Stimulated activated naive CD8-positive, alpha-beta T cell treated with anti-CD3 and anti-CD28 coated beads, Interleukin-15, Interleukin-2, amounts not matched to agents 100 ng/mL and 50 ng/mL, for 24 hours (primary cell): ENCODE measurements at regions not wholly inside any gene's neighbourhood (a gene's known extent, or its start where the extent isn't known, plus 50 kb on each side); places are given as distances from the start of the nearest gene placed in this dataset.

ENCODE experiments used
- H3K27ac Mint-ChIP-seq: one replicate; pipeline ENCODE4 v1.8.0; 2021; ENCODE audit warnings: mild to moderate bottlenecking, mixed read lengths
- H3K27me3 Mint-ChIP-seq: one replicate; pipeline ENCODE4 v1.8.0; 2021; ENCODE audit warnings: mixed read lengths
- H3K36me3 Mint-ChIP-seq: one replicate; pipeline ENCODE4 v1.8.0; 2021; ENCODE audit warnings: low read depth, mixed read lengths
- H3K4me1 Mint-ChIP-seq: one replicate; pipeline ENCODE4 v1.8.0; 2021; ENCODE audit warnings: low read depth, mixed read lengths
- H3K4me3 Mint-ChIP-seq: one replicate; pipeline ENCODE4 v1.8.0; 2021; ENCODE audit warnings: mild to moderate bottlenecking, mixed read lengths
- H3K9me3 Mint-ChIP-seq: one replicate; pipeline ENCODE4 v1.8.0; 2021; ENCODE audit warnings: mixed read lengths

DNA sequence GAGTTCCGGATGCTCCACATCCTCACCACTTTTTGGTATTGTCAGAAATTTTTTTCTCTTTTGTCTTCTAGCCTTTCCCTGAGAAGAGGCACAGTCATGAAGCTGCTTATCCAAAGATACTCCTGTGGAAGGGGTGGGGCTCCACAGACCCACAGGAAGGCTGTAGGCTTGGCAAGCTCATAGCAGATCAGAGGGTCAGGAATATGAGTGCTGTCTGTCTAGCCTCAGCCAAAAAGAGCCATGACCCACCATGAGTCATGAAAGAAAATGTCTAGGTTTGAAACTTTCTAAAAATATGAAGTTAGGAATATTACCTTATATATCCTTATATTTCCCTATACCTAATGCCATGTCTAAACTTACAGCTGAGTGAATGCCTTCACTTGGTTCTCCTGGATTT lies 118.2 kb upstream of the THBS1 start:
- Mint-ChIP-seq H3K36me3 (no peaks in the 10 kb centered on the region), H3K27ac (no peak overlapping the region), H3K27me3 (no peaks in the 10 kb centered on the region), H3K4me3 (no peak overlapping the region), H3K4me1 (no peaks in the 10 kb centered on the region), H3K9me3 (no peaks in the 10 kb centered on the region)

DNA sequence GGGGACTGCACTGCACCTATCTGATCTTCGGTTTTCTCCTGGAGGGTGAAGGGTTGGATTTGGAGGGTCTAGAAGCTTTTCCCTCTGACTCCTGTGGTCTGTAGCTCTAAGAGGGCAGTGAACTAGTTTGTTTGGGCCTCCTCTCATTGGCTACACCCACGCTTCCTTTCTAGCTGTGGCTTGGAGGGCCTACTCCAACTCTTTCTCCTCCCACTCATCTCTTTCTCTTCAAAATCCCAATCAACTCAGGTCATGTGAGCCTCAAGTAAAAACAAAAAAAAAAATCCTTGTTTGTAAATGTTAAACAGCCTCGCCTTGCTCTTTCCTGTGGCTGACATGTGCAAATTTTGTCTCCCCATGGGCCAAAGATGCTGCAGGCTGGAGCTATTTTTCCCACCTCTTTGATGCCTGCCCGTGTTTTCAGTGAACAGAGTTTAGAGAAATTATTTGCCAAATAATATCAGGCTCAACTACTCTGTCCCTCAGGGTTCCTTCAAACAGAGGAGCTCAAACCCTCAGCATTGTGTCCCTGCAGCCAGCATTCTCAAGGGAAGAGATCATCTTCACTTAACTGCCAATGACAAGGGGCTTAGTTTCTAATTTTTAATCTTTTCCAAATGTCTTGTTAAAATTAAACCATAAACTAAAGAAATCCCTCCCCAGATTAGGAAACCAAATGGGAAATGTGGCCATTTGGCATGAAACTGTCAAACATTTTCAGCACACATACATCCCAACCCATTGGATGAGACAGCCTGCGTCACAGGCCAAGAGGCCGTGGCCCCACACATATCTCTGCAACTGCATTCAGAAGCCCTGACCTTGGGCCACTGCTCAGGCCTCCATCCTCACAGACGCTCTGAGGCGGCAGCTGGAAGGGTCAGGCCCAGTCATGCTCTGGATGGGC lies 114.8 kb upstream of the THBS1 start:
- Mint-ChIP-seq H3K27ac (no peak overlapping the region), H3K27me3 (peaks cover 6% of the 10 kb centered on the region), H3K4me1 (no peaks in the 10 kb centered on the region)

DNA sequence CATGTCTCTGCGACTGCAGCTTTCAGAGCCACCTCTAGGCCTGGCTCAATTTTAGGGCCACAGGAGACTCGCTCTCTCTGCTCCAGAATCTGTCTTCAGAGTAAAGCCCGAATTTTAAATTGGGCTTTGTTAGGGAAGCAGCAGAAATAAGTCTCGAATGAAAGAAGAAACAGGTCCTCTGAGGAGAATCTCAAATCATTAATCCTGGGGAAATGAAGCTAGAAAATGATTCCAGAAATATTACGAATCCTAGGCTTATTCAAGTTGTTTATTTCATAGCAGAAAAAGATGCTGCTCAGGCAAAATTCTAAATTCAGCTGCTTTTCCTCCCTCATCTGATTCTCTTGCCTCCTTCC lies 114.2 kb upstream of the THBS1 start:
- Mint-ChIP-seq H3K27me3 (peaks cover 6% of the 10 kb centered on the region), H3K27ac (no peak overlapping the region), H3K4me1 (no peaks in the 10 kb centered on the region), H3K9me3 (no peaks in the 10 kb centered on the region), H3K4me3 (no peak overlapping the region), H3K36me3 (no peaks in the 10 kb centered on the region)

More for the DNA sequence above, 114.8 kb upstream of the THBS1 start:
- H3K36me3 Mint-ChIP-seq, result no peaks in the 10 kb centered on the region
- no peaks in the 10 kb centered on the region for H3K9me3 Mint-ChIP-seq
- no peak overlapping the region for H3K4me3 Mint-ChIP-seq

DNA sequence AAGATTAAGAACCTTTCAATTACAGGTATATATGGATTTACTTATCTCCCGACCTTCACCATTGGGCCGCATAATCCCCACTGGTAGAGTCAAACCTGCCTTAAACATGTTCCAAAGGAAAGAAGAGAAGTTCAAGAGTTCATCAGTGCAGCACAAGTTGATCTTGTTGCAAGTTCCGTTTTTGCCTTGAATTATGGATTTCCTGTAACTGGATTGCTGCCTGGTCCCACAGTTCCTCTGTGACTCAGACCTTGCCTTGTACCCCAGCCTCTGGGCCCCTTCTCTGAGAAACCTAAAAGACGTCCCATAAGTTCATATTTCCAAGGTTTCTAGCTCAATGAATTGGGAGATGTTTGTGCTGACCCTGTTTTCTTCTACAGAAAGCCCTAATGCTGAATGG lies 112.5 kb upstream of the THBS1 start:
- H3K4me1 Mint-ChIP-seq, result no peaks in the 10 kb centered on the region
- no peaks in the 10 kb centered on the region for H3K9me3 Mint-ChIP-seq
- no peak overlapping the region for H3K4me3 Mint-ChIP-seq
- H3K27ac Mint-ChIP-seq, result no peak overlapping the region
- peaks cover 6% of the 10 kb centered on the region for H3K27me3 Mint-ChIP-seq
- no peaks in the 10 kb centered on the region for H3K36me3 Mint-ChIP-seq

DNA sequence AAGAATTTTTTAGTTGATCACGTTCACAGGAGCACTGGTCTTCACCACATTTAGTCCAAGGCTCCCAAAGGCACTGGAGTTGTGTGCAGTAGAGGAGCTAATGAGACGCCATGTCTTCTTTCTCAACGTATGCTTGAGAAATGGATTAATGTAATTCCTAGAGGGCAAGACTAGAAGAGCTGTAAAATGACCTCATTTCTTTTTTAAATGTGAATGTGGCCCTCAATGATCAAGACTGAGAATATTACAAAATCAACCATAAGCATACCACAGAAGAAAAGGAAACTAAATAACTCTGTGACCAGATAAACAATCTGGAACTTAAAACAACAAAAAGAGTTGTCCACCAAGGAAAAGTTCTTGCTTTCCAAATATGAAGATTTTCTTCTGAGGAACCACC lies 112.1 kb upstream of the THBS1 start:
- peaks cover 6% of the 10 kb centered on the region for H3K27me3 Mint-ChIP-seq
- no peaks in the 10 kb centered on the region for H3K36me3 Mint-ChIP-seq
- H3K4me1 Mint-ChIP-seq, result no peaks in the 10 kb centered on the region
- H3K9me3 Mint-ChIP-seq, result no peaks in the 10 kb centered on the region
- no peak overlapping the region for H3K27ac Mint-ChIP-seq
- no peak overlapping the region for H3K4me3 Mint-ChIP-seq

DNA sequence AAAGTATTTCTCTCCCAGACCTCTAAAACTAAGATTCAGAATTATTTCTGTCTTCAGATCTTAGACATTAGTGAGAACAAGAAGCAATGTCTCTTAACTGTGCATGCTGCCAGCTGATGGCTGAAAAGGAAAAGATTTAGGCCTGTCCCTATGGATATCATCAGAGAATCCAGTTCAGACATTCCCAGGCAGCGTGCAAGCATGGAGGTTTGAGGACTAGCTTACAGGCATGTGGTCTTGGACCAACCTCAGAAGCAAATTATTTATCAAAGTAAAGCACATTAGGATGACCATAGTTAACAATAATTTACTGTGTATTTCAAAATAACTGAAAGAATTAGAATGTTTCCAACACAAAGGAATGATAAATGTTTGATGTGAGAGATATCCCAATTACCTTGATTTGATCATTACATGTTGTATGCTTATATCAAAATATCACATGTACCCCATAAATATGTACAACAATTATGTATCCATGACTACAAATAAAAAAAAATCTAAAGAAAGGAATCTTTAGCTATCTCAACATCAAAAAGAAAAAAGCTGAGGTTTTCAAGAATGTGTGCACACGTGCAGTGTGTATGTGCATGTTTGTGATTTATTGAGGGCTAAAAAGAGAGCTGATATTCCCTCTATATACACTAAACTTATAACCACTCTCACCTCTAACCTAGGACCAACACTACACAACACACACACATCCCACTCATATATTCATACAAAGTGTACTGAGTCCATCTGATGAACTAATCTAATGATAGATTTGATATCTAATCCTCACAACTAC lies 108.9 kb upstream of the THBS1 start:
- H3K4me3 Mint-ChIP-seq, result no peak overlapping the region
- no peaks in the 10 kb centered on the region for H3K9me3 Mint-ChIP-seq
- no peaks in the 10 kb centered on the region for H3K36me3 Mint-ChIP-seq
- H3K27ac Mint-ChIP-seq, result no peak overlapping the region
- peaks cover 6% of the 10 kb centered on the region for H3K27me3 Mint-ChIP-seq
- H3K4me1 Mint-ChIP-seq, result no peaks in the 10 kb centered on the region

DNA sequence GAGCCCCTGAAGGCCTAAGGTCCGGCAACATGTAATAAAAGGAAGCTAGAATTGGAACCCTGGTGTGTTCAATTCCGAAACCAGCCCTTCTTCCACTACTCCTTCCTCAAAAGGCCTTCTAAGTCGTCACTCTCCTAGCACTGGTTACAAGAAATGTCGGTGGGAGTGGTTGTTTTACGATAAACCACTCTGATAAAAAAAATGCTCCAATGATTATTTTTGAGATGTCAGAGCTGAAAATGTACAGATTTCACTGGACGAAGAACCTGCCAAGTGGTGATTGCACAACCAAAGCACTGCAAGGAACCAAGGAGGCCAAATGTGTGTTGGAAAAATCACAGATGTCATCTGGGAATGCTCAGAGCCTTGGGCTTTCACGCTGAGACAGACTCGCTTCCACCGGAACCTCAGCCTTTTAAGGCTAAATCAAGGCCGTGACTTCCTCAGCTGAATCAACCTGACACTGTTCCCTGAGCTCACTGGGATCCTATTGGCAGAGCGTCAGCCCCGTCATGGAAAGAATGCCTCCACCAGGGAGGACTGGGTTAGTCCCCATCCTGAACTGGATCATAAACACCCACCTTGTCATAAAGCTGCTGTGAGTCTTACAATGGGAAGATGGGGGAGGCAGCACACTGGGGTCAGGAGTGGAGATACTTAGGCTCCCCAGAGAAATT lies 108.1 kb upstream of the THBS1 start:
- peaks cover 6% of the 10 kb centered on the region for H3K27me3 Mint-ChIP-seq
- no peak overlapping the region for H3K4me3 Mint-ChIP-seq
- H3K4me1 Mint-ChIP-seq, result no peaks in the 10 kb centered on the region
- no peak overlapping the region for H3K27ac Mint-ChIP-seq
- no peaks in the 10 kb centered on the region for H3K9me3 Mint-ChIP-seq
- no peaks in the 10 kb centered on the region for H3K36me3 Mint-ChIP-seq

DNA sequence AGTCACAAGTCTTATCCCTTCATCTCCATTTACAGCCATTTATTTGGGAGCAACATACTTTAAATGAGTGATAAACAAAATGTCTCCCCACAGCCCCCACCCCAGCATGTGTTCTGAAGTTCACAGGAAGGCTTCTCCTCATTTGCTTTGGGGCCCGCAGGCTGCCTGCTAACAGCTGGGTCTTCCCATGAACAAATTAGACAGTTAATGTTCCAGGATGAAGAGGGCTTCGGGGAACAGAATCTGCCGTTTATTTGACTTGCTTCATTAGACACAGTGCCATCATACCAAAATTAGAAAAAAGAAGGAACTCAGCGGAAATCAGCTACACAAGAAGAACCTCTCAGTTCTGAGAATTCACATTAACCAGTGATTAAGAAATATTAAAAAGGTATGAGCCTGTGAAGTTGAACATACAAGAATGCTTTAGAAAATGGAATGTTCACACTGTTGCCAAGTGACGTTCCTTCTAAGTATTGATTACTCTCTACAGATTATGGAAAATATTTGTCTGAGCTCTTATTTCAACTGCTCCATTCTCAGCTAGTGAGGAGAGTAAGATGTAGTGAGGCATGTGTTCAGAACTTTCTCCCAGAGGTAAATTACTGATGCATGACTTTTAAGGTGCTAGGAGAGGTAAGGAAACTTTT lies 107.5 kb upstream of the THBS1 start:
- no peak overlapping the region for H3K4me3 Mint-ChIP-seq
- no peak overlapping the region for H3K27ac Mint-ChIP-seq
- H3K27me3 Mint-ChIP-seq, result peaks cover 6% of the 10 kb centered on the region
- H3K9me3 Mint-ChIP-seq, result no peaks in the 10 kb centered on the region
- no peaks in the 10 kb centered on the region for H3K4me1 Mint-ChIP-seq
- no peaks in the 10 kb centered on the region for H3K36me3 Mint-ChIP-seq

DNA sequence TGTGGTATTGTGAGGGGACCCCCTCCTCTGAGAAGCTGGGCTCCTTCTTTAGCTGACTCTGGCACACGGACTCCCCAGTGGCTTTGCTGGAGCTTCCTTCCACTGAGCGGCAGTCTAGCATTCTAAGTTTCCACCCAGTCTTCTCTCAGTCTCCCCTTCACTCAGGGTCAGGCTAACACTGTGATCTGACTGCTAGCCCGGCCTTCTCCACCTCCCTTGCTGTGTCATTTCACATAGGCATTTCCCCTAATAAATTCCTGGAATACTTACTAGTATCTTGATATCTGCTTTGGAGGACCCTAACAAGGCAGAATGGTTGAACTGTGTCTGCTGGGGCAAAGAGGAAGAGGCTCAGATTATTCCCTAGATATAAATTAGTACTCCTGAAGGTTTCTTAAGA lies 106.2 kb upstream of the THBS1 start:
- Mint-ChIP-seq H3K36me3 (no peaks in the 10 kb centered on the region), H3K27me3 (peaks cover 6% of the 10 kb centered on the region), H3K4me3 (no peak overlapping the region), H3K9me3 (no peaks in the 10 kb centered on the region), H3K4me1 (no peaks in the 10 kb centered on the region), H3K27ac (no peak overlapping the region)

DNA sequence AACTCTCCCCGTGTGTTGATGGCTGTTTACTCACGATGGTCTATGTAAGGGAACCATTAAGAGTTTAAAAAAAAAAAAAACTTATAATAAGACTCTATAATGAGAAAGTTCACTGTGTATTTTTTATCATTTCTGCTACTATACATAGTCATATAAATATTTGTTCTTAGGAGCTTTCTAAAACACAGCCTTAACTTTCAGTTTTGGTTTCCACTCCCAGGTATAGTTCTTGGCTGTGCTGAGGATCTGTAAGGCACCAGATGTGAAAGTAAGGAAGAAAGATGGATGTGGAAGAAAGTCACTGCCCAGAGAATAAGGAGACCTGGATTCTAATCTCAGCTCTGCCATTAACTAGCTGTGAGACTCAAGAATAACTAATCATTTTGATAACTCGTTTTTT lies 101.9 kb upstream of the THBS1 start:
- Mint-ChIP-seq H3K36me3 (no peaks in the 10 kb centered on the region), H3K27ac (no peak overlapping the region), H3K4me3 (no peak overlapping the region), H3K27me3 (no peaks in the 10 kb centered on the region), H3K9me3 (no peaks in the 10 kb centered on the region), H3K4me1 (no peaks in the 10 kb centered on the region)

DNA sequence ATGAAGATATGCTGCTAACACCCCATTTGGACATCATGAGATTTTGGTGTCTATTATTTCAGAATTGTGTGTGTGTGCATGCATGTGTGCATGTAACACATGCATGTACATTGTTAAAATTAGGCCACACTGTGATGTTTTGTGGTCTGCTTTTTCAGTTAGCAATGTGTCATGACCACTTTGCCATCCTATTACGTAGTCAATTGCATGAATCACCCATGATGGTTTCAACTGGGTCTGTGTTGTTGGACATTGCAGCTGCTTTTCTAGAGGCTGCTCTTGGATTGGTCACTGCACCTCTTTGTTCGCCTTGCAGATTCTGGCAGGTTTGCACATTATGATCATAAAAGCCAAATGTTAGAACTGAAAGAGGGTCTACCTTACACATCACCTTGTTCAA lies 101.0 kb upstream of the THBS1 start:
- Mint-ChIP-seq H3K9me3 (no peaks in the 10 kb centered on the region), H3K27ac (no peak overlapping the region), H3K27me3 (no peaks in the 10 kb centered on the region), H3K36me3 (no peaks in the 10 kb centered on the region), H3K4me1 (no peaks in the 10 kb centered on the region), H3K4me3 (no peak overlapping the region)

DNA sequence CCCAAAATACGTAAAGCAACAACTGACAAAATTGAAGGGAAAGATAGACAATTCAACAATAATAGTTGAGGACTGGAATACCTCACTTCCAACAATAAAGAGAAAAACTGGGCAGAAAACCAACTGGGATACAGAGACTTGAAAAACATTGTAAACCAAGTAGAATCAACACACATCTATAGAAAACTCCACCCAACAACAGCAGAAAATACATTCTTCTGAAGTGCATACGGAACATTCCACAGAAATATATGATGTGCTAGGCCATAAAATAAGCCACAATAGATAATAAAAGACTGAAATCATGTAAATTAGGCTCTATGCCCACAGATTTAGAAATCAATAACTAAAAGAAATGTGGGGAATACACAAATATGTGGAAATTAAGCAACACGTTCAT lies 98.4 kb upstream of the THBS1 start:
- H3K4me1 Mint-ChIP-seq, result no peaks in the 10 kb centered on the region
- H3K27ac Mint-ChIP-seq, result no peak overlapping the region
- no peak overlapping the region for H3K4me3 Mint-ChIP-seq
- no peaks in the 10 kb centered on the region for H3K9me3 Mint-ChIP-seq
- H3K36me3 Mint-ChIP-seq, result no peaks in the 10 kb centered on the region
- no peaks in the 10 kb centered on the region for H3K27me3 Mint-ChIP-seq

DNA sequence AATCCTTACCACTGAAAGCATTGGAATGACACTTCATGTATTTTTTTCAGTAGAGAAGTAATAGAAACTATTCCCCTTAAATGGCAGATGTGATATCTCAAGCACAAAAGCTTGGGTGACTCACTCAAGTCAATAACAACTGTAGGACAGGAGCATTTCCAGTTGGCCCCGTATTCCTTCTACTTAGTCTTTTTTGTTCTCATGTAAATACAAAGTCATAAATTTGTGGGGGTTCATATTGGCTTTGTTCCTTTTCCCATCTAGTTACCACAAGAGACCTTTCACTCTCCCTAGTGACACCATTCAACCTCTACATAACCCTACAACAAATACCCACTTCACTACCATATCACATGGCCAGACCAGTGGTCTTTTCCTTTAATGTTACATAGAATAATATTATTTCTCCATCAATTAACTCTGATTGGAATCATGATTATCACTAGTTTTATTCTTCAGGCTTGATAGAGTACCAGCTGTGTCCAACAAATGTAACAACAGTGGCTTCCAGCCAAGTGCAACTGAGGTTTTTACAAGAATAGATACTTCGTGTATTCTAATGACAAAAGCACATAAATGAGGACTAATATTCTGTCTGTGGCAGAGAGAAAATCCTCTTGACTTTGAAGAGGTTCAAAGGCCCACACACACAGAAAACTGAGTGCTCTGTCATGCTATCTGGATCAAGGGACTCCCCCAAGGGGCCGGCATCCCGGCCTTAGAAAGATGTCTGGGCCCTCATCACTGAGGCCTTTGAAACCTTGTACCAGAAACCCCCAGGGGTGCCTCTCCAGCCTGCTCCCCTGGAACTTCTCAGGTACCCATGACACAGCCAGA lies 94.0 kb upstream of the THBS1 start:
- Mint-ChIP-seq H3K27me3 (no peaks in the 10 kb centered on the region), H3K27ac (no peak overlapping the region), H3K4me3 (no peak overlapping the region), H3K4me1 (no peaks in the 10 kb centered on the region), H3K36me3 (no peaks in the 10 kb centered on the region), H3K9me3 (no peaks in the 10 kb centered on the region)

DNA sequence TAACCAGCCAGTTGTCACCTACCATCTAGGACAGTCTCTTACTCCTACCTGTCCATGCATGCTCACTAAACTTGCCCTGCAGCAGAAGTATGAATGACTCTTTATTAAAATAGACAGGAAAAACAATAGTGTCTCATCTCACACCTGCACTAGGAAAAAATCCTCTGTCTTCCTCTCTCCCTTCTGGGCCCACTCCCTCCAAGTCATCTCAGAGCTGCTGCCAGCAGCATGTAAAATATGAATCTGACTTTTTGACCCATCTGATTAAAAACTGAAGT lies 93.5 kb upstream of the THBS1 start:
- H3K27ac Mint-ChIP-seq, result no peak overlapping the region
- H3K4me1 Mint-ChIP-seq, result no peaks in the 10 kb centered on the region
- no peak overlapping the region for H3K4me3 Mint-ChIP-seq
- no peaks in the 10 kb centered on the region for H3K27me3 Mint-ChIP-seq
- no peaks in the 10 kb centered on the region for H3K36me3 Mint-ChIP-seq
- no peaks in the 10 kb centered on the region for H3K9me3 Mint-ChIP-seq
